A673 (cell line): ENCODE measurements at regions not wholly inside any gene's neighbourhood (a gene's known extent, or its start where the extent isn't known, plus 50 kb on each side); places are given as distances from the start of the nearest gene placed in this dataset.

Source experiments
- BruUV-seq: library from RNA; stranded (reverse); fragments of 400-500 nt; replicated peaks from 2 replicates; lab custom pipeline; 2021; lab: Mats Ljungman, UMichigan
- CTCF ChIA-PET: fragments of 300-600 bp; sonication (Branson Sonifier 250); formaldehyde crosslinking; loops from one replicate; lab custom pipeline; 2022; ENCODE audit warnings: antibody characterized with exemption; lab: Charles Lee
- POLR2A ChIA-PET: fragments of 300-600 bp; sonication (Branson Sonifier 250); formaldehyde crosslinking; loops from one replicate; lab custom pipeline; 2022; ENCODE audit warnings: antibody characterized with exemption; ENCODE audit not compliant: low non-redundant PET; lab: Charles Lee
- DNase-seq: peaks from one replicate; pipeline ENCODE4 v3.0.0-alpha.2; 2015; ENCODE audit warnings: low spot score
- H3K27ac ChIP-seq: fragments of 200-600 bp; sonication (generic); 2 replicates; pipeline ENCODE4 v1.5.1; 2016; ENCODE audit warnings: mixed run types, low read depth, mild to moderate bottlenecking, mixed read lengths, antibody characterized with exemption, low read length; ENCODE audit not compliant: poor library complexity, severe bottlenecking
- H3K27me3 ChIP-seq: fragments of 200-600 bp; sonication (generic); replicated peaks from 2 replicates; pipeline ENCODE4 v1.6.1; 2017; ENCODE audit warnings: mixed run types, low read depth, mild to moderate bottlenecking, mixed read lengths, antibody characterized with exemption, low read length; ENCODE audit not compliant: insufficient read depth, poor library complexity
- H3K36me3 ChIP-seq: fragments of 200-600 bp; sonication (generic); 2 replicates; pipeline ENCODE4 v1.6.1; 2016; ENCODE audit warnings: mixed run types, mild to moderate bottlenecking, mixed read lengths, antibody characterized with exemption, low read length; ENCODE audit not compliant: insufficient read depth, poor library complexity, severe bottlenecking
- H3K4me1 ChIP-seq: fragments of 200-600 bp; sonication (generic); 2 replicates; pipeline ENCODE4 v1.6.1; 2017; ENCODE audit warnings: mixed run types, mild to moderate bottlenecking, mixed read lengths, antibody characterized with exemption, low read length; ENCODE audit not compliant: insufficient read depth, poor library complexity, severe bottlenecking
- H3K4me3 ChIP-seq: fragments of 200-600 bp; sonication (generic); 2 replicates; pipeline ENCODE4 v1.5.1; 2016; ENCODE audit warnings: low read depth, mixed run types, mild to moderate bottlenecking, mixed read lengths, low read length; ENCODE audit not compliant: poor library complexity, severe bottlenecking
- H3K9me3 ChIP-seq: fragments of 200-600 bp; sonication (generic); 2 replicates; pipeline ENCODE4 v1.6.1; 2016; ENCODE audit warnings: mixed run types, low read depth, mild to moderate bottlenecking, mixed read lengths, antibody characterized with exemption, low read length; ENCODE audit not compliant: poor library complexity, severe bottlenecking
- EZH2 ChIP-seq: fragments of 200-600 bp; sonication (generic); IDR thresholded peaks from 2 replicates; pipeline ENCODE4 v1.6.1; 2017; ENCODE audit warnings: borderline replicate concordance, low read depth, mild to moderate bottlenecking, mixed read lengths, antibody characterized with exemption, low read length; ENCODE audit not compliant: poor library complexity, severe bottlenecking
- intact Hi-C: fragments of 100-400 bp; cut with micrococcal nuclease; formaldehyde crosslinking; loops from one replicate; pipeline ENCODE4 v1.10.0; 2022; ENCODE audit not compliant: unreplicated experiment
- TF ChIP-seq, protein P1 (sequence below): fragments of 300-800, 200-600 bp; sonication (generic); conservative IDR thresholded peaks from 2 replicates; pipeline ENCODE4 v1.5.1; 2017; ENCODE audit warnings: low read depth, mild to moderate bottlenecking, antibody characterized with exemption, low read length, moderate library complexity, mixed read lengths

- ChIA-PET CTCF (no interaction called here), POLR2A (no interaction called here)
- intact Hi-C loops = no loop called here
- H3K36me3 ChIP-seq = no peaks in the 10 kb centered on the region
- BruUV-seq = no TSS peak
- H3K27me3 ChIP-seq = peaks cover 22% of the 10 kb centered on the region
- TF ChIP-seq, protein P1, sequence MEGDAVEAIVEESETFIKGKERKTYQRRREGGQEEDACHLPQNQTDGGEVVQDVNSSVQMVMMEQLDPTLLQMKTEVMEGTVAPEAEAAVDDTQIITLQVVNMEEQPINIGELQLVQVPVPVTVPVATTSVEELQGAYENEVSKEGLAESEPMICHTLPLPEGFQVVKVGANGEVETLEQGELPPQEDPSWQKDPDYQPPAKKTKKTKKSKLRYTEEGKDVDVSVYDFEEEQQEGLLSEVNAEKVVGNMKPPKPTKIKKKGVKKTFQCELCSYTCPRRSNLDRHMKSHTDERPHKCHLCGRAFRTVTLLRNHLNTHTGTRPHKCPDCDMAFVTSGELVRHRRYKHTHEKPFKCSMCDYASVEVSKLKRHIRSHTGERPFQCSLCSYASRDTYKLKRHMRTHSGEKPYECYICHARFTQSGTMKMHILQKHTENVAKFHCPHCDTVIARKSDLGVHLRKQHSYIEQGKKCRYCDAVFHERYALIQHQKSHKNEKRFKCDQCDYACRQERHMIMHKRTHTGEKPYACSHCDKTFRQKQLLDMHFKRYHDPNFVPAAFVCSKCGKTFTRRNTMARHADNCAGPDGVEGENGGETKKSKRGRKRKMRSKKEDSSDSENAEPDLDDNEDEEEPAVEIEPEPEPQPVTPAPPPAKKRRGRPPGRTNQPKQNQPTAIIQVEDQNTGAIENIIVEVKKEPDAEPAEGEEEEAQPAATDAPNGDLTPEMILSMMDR = no peak
- no peak for TF ChIP-seq EZH2
- no peaks in the 10 kb centered on the region for H3K4me1 ChIP-seq
- H3K4me3 ChIP-seq = no peak overlapping the region
- H3K27ac ChIP-seq = no peak overlapping the region
- no peaks in the 10 kb centered on the region for H3K9me3 ChIP-seq
- no peak for DNase-seq
Observed at GRCh38 chr11:116466191-116466590, 306.6 kb downstream of the BUD13 start.

DNA sequence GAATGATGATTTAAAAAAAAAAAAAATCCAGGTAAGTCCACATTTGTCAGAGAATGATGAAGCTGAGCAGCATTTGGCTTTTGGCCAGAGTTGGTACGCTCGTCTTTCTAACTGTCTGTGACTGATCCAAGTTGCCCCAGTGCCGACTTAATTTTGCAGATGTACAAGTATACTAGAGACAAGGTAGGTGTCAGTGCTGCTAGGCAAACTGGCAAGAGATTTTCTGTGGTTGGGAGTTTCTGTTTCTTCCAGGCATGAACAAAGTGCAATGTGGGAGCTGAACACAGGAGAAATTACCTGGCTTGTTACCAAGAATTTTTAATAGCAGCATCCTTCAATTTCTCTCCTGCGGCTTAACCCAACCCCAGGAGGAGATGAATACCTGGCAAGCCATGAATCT, 307.7 kb downstream of the BUD13 start:
- no TSS peak for BruUV-seq
- ChIA-PET CTCF (interaction anchor here (0.7 kb wide), 1 partner anchor 34 kb away, joined by 3 read pairs; no protein-coding TSS in a partner anchor), POLR2A (no interaction called here)
- no peaks in the 10 kb centered on the region for H3K4me1 ChIP-seq
- H3K27me3 ChIP-seq = peaks cover 22% of the 10 kb centered on the region
- intact Hi-C loops = no loop called here
- H3K9me3 ChIP-seq = no peaks in the 10 kb centered on the region
- no peak overlapping the region for H3K4me3 ChIP-seq
- no peaks in the 10 kb centered on the region for H3K36me3 ChIP-seq
- TF ChIP-seq, protein P1 = no peak
- no peak for TF ChIP-seq EZH2
- DNase-seq = no peak
- no peak overlapping the region for H3K27ac ChIP-seq

GRCh38 chr11:116461789-116462188, 311.0 kb downstream of the BUD13 start:
- Histone ChIP-seq H3K27ac (no peak overlapping the region), H3K27me3 (peaks cover 22% of the 10 kb centered on the region), H3K4me3 (no peak overlapping the region), H3K36me3 (no peaks in the 10 kb centered on the region), H3K4me1 (no peaks in the 10 kb centered on the region), H3K9me3 (no peaks in the 10 kb centered on the region)
- BruUV-seq = no TSS peak
- intact Hi-C loops = no loop called here
- no peak for DNase-seq
- ChIA-PET POLR2A (no interaction called here), CTCF (no interaction called here)
- TF ChIP-seq EZH2 = no peak

GRCh38 chr11:116460156-116460920, 312.4 kb downstream of the BUD13 start:
- TF ChIP-seq, protein P1 = no peak
- no peak for TF ChIP-seq EZH2
- Histone ChIP-seq H3K36me3 (no peaks in the 10 kb centered on the region), H3K27me3 (peaks cover 10% of the 10 kb centered on the region), H3K9me3 (no peaks in the 10 kb centered on the region), H3K4me3 (no peak overlapping the region), H3K27ac (no peak overlapping the region), H3K4me1 (no peaks in the 10 kb centered on the region)
- intact Hi-C loops = no loop called here
- CTCF ChIA-PET = no interaction called here
- BruUV-seq = no TSS peak
- POLR2A ChIA-PET = no interaction called here
- DNase-seq = no peak
